HEK293T (cell line): ENCODE measurements at regions not wholly inside any gene's neighbourhood (a gene's known extent, or its start where the extent isn't known, plus 50 kb on each side); places are given as distances from the start of the nearest gene placed in this dataset.

ENCODE experiments used
- CTCF ChIA-PET: fragments of 350-600 bp; formaldehyde crosslinking; extraction: SDS; loops from one replicate; lab custom pipeline; 2021; ENCODE audit warnings: antibody characterized with exemption, inconsistent platforms; lab: Yijun Ruan, JAX
- POLR2A ChIA-PET: fragments of 350-600 bp; formaldehyde crosslinking; extraction: SDS; loops from one replicate; lab custom pipeline; 2020; ENCODE audit warnings: antibody characterized with exemption, inconsistent platforms; lab: Yijun Ruan, JAX
- DNase-seq: peaks from one replicate; pipeline ENCODE4 v3.0.0; 2012; ENCODE audit warnings: mixed read lengths; ENCODE audit errors: extremely low spot score
- ARNT ChIP-seq: fragments of 450-650 bp; IDR thresholded peaks from 2 replicates; pipeline ENCODE4 v1.6.1; 2017; ENCODE audit warnings: mild to moderate bottlenecking
- BHLHE40 ChIP-seq: fragments of 450-650 bp; IDR thresholded peaks from 2 replicates; pipeline ENCODE4 v1.6.1; 2016; ENCODE audit warnings: mild to moderate bottlenecking, moderate library complexity, borderline replicate concordance
- CTBP1 ChIP-seq: fragments of 450-650 bp; IDR thresholded peaks from 2 replicates; pipeline ENCODE4 v1.6.1; 2016; ENCODE audit warnings: borderline replicate concordance
- ELF4 ChIP-seq: fragments of 450-650 bp; IDR thresholded peaks from 2 replicates; pipeline ENCODE4 v1.6.1; 2017; ENCODE audit warnings: antibody characterized with exemption
- FOXA1 ChIP-seq: fragments of 450-650 bp; IDR thresholded peaks from 2 replicates; pipeline ENCODE4 v1.6.1; 2016; ENCODE audit warnings: mild to moderate bottlenecking
- FOXK2 ChIP-seq: fragments of 450-650 bp; IDR thresholded peaks from 2 replicates; pipeline ENCODE4 v1.6.1; 2016; ENCODE audit warnings: mild to moderate bottlenecking
- FOXM1 ChIP-seq: fragments of 450-650 bp; IDR thresholded peaks from 2 replicates; pipeline ENCODE4 v1.6.1; 2017; ENCODE audit warnings: mild to moderate bottlenecking, borderline replicate concordance
- HDGF ChIP-seq: fragments of 450-650 bp; IDR thresholded peaks from 2 replicates; pipeline ENCODE4 v1.6.1; 2017; ENCODE audit warnings: antibody characterized with exemption, borderline replicate concordance
- L3MBTL2 ChIP-seq: fragments of 450-650 bp; conservative IDR thresholded peaks from 2 replicates; pipeline ENCODE4 v1.6.1; 2016; ENCODE audit warnings: mild to moderate bottlenecking
- LEF1 ChIP-seq: fragments of 450-650 bp; IDR thresholded peaks from 2 replicates; pipeline ENCODE4 v1.6.1; 2017; ENCODE audit warnings: mild to moderate bottlenecking, borderline replicate concordance
- NFRKB ChIP-seq: fragments of 450-650 bp; IDR thresholded peaks from 2 replicates; pipeline ENCODE4 v1.6.1; 2016; ENCODE audit warnings: mild to moderate bottlenecking, moderate library complexity
- PKNOX1 ChIP-seq: fragments of 450-650 bp; IDR thresholded peaks from 2 replicates; pipeline ENCODE4 v1.6.1; 2016
- SP1 ChIP-seq: fragments of 450-650 bp; IDR thresholded peaks from 2 replicates; pipeline ENCODE4 v1.6.1; 2017
- SUZ12 ChIP-seq: fragments of 450-650 bp; IDR thresholded peaks from 2 replicates; pipeline ENCODE4 v1.6.1; 2016; ENCODE audit warnings: mild to moderate bottlenecking
- TARDBP ChIP-seq: fragments of 450-650 bp; IDR thresholded peaks from 2 replicates; pipeline ENCODE4 v1.6.1; 2016
- ZNF384 ChIP-seq: fragments of 450-650 bp; IDR thresholded peaks from 2 replicates; pipeline ENCODE4 v1.6.1; 2016

GRCh38 chr4:4641254-4641653, 99.4 kb upstream of the STX18 start:
- TF ChIP-seq FOXM1 (no peak), ARNT (no peak), FOXK2 (no peak)
- DNase-seq, result no peak
- ChIA-PET POLR2A (no interaction called here), CTCF (no interaction called here)

GRCh38 chr4:4640692-4641091, 98.8 kb upstream of the STX18 start:
- no peak for DNase-seq
- CTCF ChIA-PET, result no interaction called here
- TF ChIP-seq HDGF, result no peak
- TF ChIP-seq L3MBTL2, result no peak
- TF ChIP-seq CTBP1, result no peak
- TF ChIP-seq SP1, result no peak
- TF ChIP-seq BHLHE40, result no peak
- TF ChIP-seq LEF1, result no peak
- no peak for TF ChIP-seq FOXK2
- no peak for TF ChIP-seq ARNT
- no peak for TF ChIP-seq FOXM1
- no peak for TF ChIP-seq FOXA1
- no peak for TF ChIP-seq ELF4
- TF ChIP-seq TARDBP, result no peak
- TF ChIP-seq ZNF384, result no peak
- TF ChIP-seq SUZ12, result no peak
- no peak for TF ChIP-seq NFRKB
- no peak for TF ChIP-seq PKNOX1
- POLR2A ChIA-PET, result no interaction called here

GRCh38 chr4:4639370-4639769, 97.5 kb upstream of the STX18 start:
- ChIA-PET CTCF (no interaction called here), POLR2A (no interaction called here)
- TF ChIP-seq SP1, result no peak
- TF ChIP-seq PKNOX1, result no peak
- TF ChIP-seq FOXM1, result no peak
- DNase-seq, result no peak

DNA sequence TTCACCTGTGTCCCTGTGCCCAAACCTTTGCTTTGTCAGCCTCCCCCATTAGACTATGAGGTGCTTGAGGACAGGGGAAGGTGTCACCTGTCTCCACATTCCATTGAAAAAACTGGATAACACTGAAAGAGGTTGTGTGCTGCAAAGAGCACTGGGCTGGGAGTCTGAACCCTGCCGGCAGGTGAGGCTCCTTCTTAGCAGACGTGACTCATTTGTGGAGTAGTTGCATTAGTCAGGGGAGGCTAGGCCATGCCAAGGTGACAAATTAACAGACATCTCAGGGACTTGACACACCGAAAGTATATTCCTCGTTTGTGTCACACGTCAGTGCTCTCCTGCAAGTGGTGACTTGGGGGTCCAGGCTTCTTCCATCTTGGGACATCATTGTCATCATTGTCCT, 95.9 kb upstream of the STX18 start:
- POLR2A ChIA-PET, result no interaction called here
- CTCF ChIA-PET, result no interaction called here
- no peak for DNase-seq
- TF ChIP-seq PKNOX1 (no peak), HDGF (no peak), FOXM1 (no peak), L3MBTL2 (no peak), NFRKB (no peak), ELF4 (no peak), CTBP1 (no peak), ARNT (no peak), LEF1 (no peak), TARDBP (no peak), FOXK2 (no peak), SP1 (no peak)

DNA sequence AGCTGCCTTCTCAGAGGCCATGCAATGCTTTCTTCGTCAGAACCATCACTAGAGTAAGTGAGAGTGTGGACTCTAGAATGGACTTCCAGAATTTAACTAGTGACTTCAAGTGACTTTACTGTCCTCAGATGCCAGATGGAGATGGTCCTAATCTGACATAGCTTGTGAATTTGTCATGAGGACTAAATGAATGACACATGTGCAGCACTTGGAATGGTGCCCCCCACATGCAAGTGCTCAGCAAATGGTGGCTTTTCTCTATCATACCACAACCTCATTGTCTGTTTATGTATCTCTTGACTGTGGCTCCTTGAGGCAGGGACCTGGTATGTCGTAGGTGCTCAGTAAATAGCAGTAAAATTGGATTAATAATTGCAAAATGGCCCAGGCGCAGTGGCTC, 91.6 kb upstream of the STX18 start:
- ChIA-PET POLR2A (no interaction called here), CTCF (no interaction called here)
- no peak for TF ChIP-seq BHLHE40
- no peak for TF ChIP-seq FOXM1
- TF ChIP-seq PKNOX1, result no peak
- TF ChIP-seq TARDBP, result no peak
- no peak for TF ChIP-seq HDGF
- no peak for TF ChIP-seq NFRKB
- TF ChIP-seq FOXK2, result no peak
- no peak for TF ChIP-seq ARNT
- no peak for TF ChIP-seq ZNF384
- TF ChIP-seq ELF4, result no peak
- TF ChIP-seq L3MBTL2, result no peak
- TF ChIP-seq SUZ12, result no peak
- no peak for TF ChIP-seq LEF1
- no peak for DNase-seq

DNA sequence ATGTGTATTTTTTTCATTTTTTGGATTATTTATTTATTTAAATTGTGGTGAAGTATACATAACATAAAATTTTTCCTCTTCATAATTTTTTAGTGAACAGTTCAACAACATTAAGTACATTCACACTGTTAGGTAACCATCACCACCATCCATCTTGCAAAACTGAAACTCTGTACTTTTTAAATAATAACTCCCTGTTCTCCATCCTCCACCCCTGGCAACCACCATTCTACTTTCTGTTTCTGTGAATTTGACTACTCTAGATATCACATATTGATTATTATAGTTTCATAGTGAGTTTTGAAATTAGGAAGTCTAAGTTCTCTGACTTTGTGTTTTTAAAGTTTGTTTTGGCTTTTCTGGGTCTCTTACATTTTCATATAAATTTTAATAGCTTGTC, 89.3 kb upstream of the STX18 start:
- ChIA-PET POLR2A (no interaction called here), CTCF (no interaction called here)
- no peak for TF ChIP-seq TARDBP
- no peak for TF ChIP-seq FOXA1
- TF ChIP-seq HDGF, result no peak
- TF ChIP-seq BHLHE40, result no peak
- TF ChIP-seq ZNF384, result no peak
- TF ChIP-seq CTBP1, result no peak
- TF ChIP-seq NFRKB, result no peak
- no peak for TF ChIP-seq LEF1
- no peak for TF ChIP-seq PKNOX1
- no peak for TF ChIP-seq SUZ12
- no peak for TF ChIP-seq SP1
- TF ChIP-seq ARNT, result no peak
- no peak for TF ChIP-seq FOXM1
- no peak for TF ChIP-seq FOXK2

More for the DNA sequence above, 89.3 kb upstream of the STX18 start:
- no peak for DNase-seq
